GM18861 (cell line): ENCODE measurements at regions not wholly inside any gene's neighbourhood (a gene's known extent, or its start where the extent isn't known, plus 50 kb on each side); places are given as distances from the start of the nearest gene placed in this dataset.
"Not testable (repeated sequence)": the region's sequence is repeated elsewhere in the genome, so short reads cannot be mapped to it uniquely, and the experiment has no call there.

Experiments used
- ATAC-seq: cut with Tn5 transposase; IDR thresholded peaks from one replicate; pipeline ENCODE4 v1.9.1; 2021; ENCODE audit not compliant: unreplicated experiment

- ATAC-seq, result no peak
These were observed 559.6 kb upstream of the GRAMD2B start for GRCh38 chr5:125863579-125863978.

GRCh38 chr5:125865166-125865815 is 557.9 kb upstream of the GRAMD2B start:
- ATAC-seq, result no peak

- ATAC-seq, result no peak
These were observed 555.2 kb upstream of the GRAMD2B start for GRCh38 chr5:125868036-125868435.

GRCh38 chr5:125870256-125870655 is 553.0 kb upstream of the GRAMD2B start:
- ATAC-seq, result no peak

- no peak for ATAC-seq
These were observed 549.2 kb upstream of the GRAMD2B start for GRCh38 chr5:125874057-125874456.

- no peak for ATAC-seq
These were observed 548.5 kb upstream of the GRAMD2B start for GRCh38 chr5:125874717-125875116.

- no peak for ATAC-seq
These were observed 546.0 kb upstream of the GRAMD2B start for GRCh38 chr5:125877248-125877647.

GRCh38 chr5:125882061-125882460 is 541.1 kb upstream of the GRAMD2B start:
- ATAC-seq, result no peak

GRCh38 chr5:125883223-125883622 is 540.0 kb upstream of the GRAMD2B start:
- ATAC-seq, result no peak

GRCh38 chr5:125888358-125888757 is 534.9 kb upstream of the GRAMD2B start:
- ATAC-seq, result no peak

- no peak for ATAC-seq
These were observed 532.7 kb upstream of the GRAMD2B start for GRCh38 chr5:125890511-125890931.

GRCh38 chr5:125891061-125891725 is 532.0 kb upstream of the GRAMD2B start:
- no peak for ATAC-seq

- ATAC-seq, result no peak
These were observed 528.8 kb upstream of the GRAMD2B start for GRCh38 chr5:125894383-125894782.

GRCh38 chr5:125896368-125896767 is 526.8 kb upstream of the GRAMD2B start:
- no peak for ATAC-seq

GRCh38 chr5:125897089-125897488 is 526.1 kb upstream of the GRAMD2B start:
- no peak for ATAC-seq

- no peak for ATAC-seq
These were observed 524.3 kb upstream of the GRAMD2B start for GRCh38 chr5:125898851-125899405.

- no peak for ATAC-seq
These were observed 511.2 kb upstream of the GRAMD2B start for GRCh38 chr5:125912028-125912427.

GRCh38 chr5:125913200-125913599 is 510.0 kb upstream of the GRAMD2B start:
- no peak for ATAC-seq

- no peak for ATAC-seq
These were observed 508.7 kb upstream of the GRAMD2B start for GRCh38 chr5:125914471-125914870.

- ATAC-seq, result not testable (repeated sequence)
These were observed 499.3 kb upstream of the GRAMD2B start for GRCh38 chr5:125923958-125924357.

- ATAC-seq, result no peak
These were observed 497.0 kb upstream of the GRAMD2B start for GRCh38 chr5:125926172-125926571.

GRCh38 chr5:125928663-125929062 is 494.5 kb upstream of the GRAMD2B start:
- ATAC-seq, result peak; percentile 71
